HG02678 (cell line): ENCODE measurements at regions not wholly inside any gene's neighbourhood (a gene's known extent, or its start where the extent isn't known, plus 50 kb on each side); places are given as distances from the start of the nearest gene placed in this dataset.

Experiments
- ATAC-seq: cut with Tn5 transposase; IDR thresholded peaks from one replicate; pipeline ENCODE4 v1.9.1; 2021; ENCODE audit warnings: mild to moderate bottlenecking, moderate library complexity; ENCODE audit not compliant: unreplicated experiment

DNA sequence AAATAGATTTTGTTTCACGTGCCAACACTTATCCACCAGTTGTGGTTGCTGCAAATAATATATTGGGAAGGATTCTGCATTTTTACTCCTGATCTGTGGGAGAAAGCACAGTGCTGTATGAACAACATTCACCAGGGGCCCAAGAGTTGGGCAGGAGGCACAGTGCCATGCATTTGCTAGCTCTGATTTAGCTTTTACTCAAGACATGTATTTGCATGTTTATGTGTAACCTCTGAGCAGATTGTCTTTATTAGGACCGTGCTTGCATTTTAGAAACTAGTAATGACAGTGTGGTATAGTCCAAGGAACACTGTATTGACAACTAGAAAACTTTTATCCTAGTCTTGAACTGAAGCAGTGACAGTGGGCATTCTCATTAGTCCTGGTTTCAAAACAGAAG is 133.9 kb upstream of the B3GALT2 start:
- no peak for ATAC-seq

DNA sequence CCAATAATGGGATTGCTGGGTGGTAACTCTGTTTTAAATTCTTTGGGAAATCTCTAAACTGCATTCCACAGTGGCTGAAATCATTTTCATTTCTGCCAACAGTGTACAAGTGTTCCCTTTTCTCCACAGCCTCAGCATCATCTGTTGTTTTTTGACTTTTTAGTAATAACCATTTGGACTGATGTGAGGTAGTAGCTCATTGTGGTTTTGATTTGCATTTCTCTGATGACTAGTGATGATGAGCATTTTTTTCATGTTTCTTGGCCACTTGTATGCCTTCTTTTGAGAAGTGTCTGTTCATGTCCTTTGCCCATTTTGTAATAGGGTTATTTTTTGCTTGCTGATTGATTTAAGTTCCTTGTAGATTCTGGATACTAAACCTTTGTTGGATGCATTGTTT is 131.9 kb upstream of the B3GALT2 start:
- ATAC-seq = no peak

DNA sequence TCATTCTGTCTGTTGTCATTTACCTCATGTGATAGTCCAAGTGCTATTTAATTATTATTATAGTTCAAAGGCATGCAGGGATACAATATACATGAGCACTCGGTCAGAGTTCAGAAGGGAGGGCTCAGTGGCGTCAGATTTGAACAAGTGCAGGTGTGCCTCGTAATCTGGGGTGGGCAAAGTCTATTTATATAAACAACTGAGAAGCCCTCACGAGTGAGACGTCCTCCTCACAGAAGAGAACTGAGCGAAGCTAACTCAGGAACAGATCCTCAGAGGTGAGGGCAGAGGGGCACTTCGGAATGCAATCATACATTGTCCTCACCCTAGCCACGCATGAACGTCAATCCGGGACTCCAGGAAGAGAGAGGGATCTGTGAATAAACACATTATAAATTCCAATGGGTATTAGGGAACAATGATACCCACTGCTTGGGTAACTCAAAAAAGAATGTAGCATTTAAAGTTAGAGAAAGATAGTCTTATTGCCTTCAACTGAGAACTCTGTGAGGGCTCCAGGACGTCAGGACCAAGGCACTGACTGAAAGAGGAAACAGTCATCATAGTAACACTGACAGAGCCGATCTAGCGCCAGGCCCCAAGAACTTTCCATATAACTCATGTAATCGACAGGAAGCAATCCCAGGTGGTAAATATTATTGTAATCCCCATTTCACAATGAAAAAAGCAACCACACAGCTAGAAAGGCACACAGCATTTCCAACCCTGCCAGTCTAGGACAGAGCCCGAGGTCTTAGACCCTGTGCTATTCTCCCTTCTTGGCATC is 127.1 kb upstream of the B3GALT2 start:
- no peak for ATAC-seq

DNA sequence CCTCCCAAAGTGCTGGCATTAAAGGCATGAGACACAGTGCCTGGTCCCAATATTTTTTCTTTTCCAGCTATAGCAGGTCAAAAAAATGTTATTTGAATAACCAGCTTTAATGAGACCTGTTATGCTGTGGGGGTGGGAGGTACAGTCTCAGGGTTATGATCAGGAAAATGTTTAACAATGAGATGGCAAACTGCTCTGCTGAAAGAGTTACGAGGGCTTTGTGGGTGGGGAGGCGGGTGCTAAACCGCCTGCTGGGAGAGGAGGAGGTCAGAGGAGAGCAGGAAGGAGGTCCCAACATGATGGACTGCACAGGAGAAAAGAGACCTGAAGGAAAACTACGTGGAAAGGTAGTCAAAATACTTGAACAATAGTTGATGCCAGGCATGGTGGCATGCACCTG is 126.0 kb upstream of the B3GALT2 start:
- ATAC-seq = no peak

DNA sequence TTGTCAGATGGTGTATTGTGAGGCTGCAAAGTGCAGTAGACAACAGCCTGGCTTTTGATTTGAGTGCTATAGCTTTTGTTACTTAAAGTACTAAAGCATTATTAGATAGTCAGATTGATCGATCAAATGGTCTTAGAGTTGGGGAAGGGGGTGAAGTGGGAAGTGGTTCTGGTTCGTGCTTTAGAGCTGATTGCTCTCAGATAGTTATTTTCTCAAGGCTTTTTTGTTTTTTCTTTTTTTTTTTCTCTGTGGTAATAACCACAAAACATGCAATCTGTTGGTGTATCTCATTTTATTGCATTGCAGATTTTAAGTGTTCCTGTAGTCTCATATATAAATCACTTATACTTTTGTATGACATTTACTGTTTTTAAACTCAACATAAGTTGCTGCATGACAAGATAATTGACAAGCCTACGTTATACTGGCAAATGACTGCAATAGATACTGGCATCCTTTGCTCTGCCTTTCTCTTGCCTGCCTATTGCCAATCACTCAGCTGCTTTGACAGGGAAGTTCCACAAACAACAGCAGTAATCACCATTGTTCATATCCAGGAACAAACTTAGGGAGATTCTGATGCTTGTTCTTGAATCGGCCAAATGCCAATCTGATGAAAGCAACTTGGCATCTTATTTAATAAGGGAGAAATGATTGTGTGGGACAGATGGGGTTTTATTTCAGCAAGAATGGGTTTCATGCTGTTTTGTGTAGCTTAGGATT is 125.0 kb upstream of the B3GALT2 start:
- no peak for ATAC-seq

DNA sequence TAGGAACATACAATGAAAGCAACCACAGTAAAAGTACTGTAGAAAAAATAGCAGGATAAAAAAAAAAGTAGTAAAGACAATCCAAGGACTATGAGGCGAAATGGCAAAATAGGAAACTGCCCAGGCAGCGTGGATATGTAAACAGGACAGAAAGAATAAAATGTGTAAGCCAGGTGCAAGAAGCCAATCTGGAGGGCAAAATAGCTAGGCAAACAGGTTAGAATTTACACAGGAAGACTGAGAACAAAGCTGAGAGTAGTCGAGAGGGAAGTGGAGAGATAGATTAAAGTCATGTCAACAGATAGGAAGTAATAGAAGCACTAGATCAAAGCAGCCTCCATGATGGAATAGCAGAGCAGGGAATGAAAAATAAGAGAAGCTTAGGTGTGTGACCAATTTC is 124.2 kb upstream of the B3GALT2 start:
- no peak for ATAC-seq

DNA sequence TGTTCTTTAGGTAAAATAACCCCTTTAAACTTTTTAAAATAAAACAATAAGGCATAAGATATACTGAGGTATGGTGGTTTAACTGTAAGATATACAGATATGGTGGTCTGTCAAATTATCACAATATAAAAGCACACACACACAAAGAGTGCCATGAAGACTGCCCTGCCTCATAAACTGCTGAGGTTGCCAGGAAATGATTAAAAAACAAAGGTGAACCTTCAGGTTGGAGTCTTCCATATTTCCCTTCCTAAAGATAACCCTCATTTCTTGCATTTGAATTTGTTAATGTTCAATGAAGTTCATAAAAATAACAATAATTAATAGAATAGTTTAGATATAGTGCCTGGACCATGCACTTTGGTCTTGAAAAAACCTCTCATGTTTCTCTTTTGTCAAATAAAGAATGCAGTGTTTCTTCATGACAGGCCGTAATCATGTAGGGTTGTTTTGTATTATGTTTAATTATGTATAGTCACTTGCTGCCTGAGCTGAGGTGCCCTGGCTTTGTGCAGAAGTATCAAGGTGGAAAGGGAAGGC is 123.6 kb upstream of the B3GALT2 start:
- ATAC-seq = no peak

DNA sequence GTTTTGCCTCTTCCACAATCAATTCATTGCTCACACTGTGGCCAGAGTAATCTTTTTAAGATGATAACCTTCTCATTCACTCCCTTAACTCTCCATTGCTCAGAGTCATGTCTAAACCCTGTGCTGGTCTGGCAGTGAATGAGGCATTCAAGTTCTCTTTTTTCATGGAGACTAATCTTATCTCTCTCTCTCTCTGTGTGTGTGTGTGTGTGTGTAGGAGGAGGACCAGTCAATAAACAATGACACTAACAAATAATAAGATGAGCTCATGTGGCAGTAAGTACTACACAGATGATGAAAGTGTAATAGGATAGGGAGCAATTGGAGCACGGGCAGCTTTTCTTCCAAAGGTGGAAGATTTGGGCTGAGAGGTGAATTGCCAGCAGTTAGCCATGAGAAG is 122.0 kb upstream of the B3GALT2 start:
- no peak for ATAC-seq

DNA sequence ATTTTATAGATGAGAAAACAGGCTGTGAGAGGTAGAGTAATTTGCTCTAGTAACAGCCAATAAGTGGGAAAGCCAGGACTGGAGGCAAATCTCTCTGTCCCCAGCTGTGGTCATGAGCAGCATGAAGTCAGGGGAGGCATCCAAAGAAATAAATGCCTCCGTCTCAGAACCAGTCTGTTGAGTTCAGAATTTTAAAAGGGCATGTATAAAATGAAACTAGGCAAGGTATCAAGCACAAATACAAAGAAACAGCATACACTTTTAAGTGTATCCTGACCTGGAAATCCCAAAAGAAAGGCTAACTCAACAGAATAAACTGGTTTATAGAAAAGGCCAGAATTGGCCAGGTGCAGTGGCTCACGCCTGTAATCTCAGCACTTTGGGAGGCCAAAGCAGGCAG is 120.0 kb upstream of the B3GALT2 start:
- no peak for ATAC-seq
